Body of pancreas (tissue), 4 donors: ENCODE measurements at regions not wholly inside any gene's neighbourhood (a gene's known extent, or its start where the extent isn't known, plus 50 kb on each side); places are given as distances from the start of the nearest gene placed in this dataset.

Experiments used
- CTCF ChIP-seq, 7 experiments: fragments of 450-650 bp in 4 of 7; fragments of 200-600 bp in 3 of 7; sonication (generic) in 3 of 7; IDR thresholded peaks; one replicate each; pipeline ENCODE4 v1.5.1; 2016 to 2019; ENCODE audit warnings: antibody characterized with exemption in 7 of 7
- POLR2A ChIP-seq, 3 donors: fragments of 450-650 bp; IDR thresholded peaks; one replicate each; pipeline ENCODE4 v1.6.1; 2016; ENCODE audit warnings: antibody characterized with exemption in 3 of 3, mild to moderate bottlenecking in 2 of 3

- TF ChIP-seq CTCF (IDR thresholded peaks at IDR 0.05) (no peak), POLR2A (IDR thresholded peaks at IDR 0.05) (no peak)
Observed at GRCh38 chr18:1446765-1447164, 542.1 kb downstream of the ADCYAP1 start.
